ENCODE measurements at regions not wholly inside any gene's neighbourhood (a gene's known extent, or its start where the extent isn't known, plus 50 kb on each side); places are given as distances from the start of the nearest gene placed in this dataset.

DNA sequence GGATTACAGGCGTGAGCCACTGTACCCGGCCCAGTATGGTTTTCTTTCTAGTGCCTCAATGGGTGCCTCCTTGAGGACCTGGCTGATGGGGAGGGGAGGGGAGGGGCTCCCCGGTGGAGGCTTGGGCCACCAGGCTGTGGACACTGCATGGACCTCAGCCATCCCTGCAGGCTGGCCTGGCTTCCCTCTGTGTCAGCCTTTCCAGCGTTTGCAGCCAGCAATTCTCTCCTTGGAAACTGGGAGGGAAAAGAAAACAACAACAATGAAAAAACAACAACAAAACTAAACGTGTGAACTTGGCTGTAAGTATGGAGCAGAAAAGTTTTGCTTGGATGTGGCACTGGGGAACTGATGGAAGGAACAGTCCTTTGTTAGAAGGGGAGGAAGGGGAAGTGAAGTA is 159.3 kb downstream of the GLI2 start:
- H4K20me1 ChIP-seq (ENCODE audit: insufficient read depth, poor library complexity, severe bottlenecking), result no peaks in the 10 kb centered on the region
- DNase-seq (ENCODE audit: low spot score), result no peak
- no peaks in the 10 kb centered on the region for H3K36me3 ChIP-seq (replicated peaks; ENCODE audit: insufficient read depth, low read depth)
- H3K4me2 ChIP-seq, result no peak overlapping the region
- H3K9me2 ChIP-seq (replicated peaks; ENCODE audit: insufficient read depth), result no peaks in the 10 kb centered on the region
- H3K4me3 ChIP-seq, result no peak overlapping the region
- no peaks in the 10 kb centered on the region for H3K9me3 ChIP-seq (ENCODE audit: low read depth)
- no peak overlapping the region for H2AFZ ChIP-seq
- H3K4me1 ChIP-seq (ENCODE audit: insufficient read depth), result peaks cover 35% of the 10 kb centered on the region
- no peak for TF ChIP-seq EZH2 (IDR thresholded peaks at IDR 0.05; ENCODE audit: borderline replicate concordance)
- no peak for TF ChIP-seq CTCF (IDR thresholded peaks at IDR 0.05; ENCODE audit: poor library complexity)
- 91% methylated on average over 5 of the region's 5 CpGs for WGBS (ENCODE audit: low lambda C conversion rate, missing lambda C conversion rate)
- H3K27ac ChIP-seq, result no peak overlapping the region
- no peaks in the 10 kb centered on the region for H3K27me3 ChIP-seq
- no peaks in the 10 kb centered on the region for H3K79me2 ChIP-seq

GRCh38 chr2:120896126-120896525 is 160.5 kb downstream of the GLI2 start:
- WGBS (ENCODE audit: low lambda C conversion rate, missing lambda C conversion rate), result 96% methylated on average over 3 of the region's 3 CpGs
- H3K4me2 ChIP-seq, result no peak overlapping the region

DNA sequence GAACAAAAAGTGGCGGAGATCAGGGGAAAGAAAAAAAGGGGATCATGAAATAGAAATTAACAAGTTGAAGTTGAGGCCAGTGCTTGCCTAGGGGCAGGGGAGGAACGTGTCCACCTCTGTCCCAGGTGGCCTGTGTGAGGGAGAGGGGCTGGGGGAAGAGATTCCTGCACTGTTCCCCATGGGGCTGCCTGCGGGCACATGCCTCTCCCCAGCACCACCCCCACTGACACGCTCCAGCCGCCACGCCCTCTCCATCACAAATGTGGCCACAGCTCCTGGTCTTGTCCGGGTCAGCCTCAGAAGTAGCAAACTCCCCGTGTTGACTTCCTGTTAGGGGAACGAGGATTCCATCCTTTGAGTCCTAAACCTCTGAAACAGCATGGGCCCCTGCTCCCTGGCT is 161.2 kb downstream of the GLI2 start:
- TF ChIP-seq CTCF (IDR thresholded peaks at IDR 0.05; ENCODE audit: poor library complexity) (no peak), EZH2 (IDR thresholded peaks at IDR 0.05; ENCODE audit: borderline replicate concordance) (no peak), EZH2phosphoT487 (IDR thresholded peaks at IDR 0.05; ENCODE audit: low read depth, severe bottlenecking, unreplicated experiment) (no peak)
- no peak overlapping the region for H3K4me2 ChIP-seq
- 74% methylated on average over 9 of the region's 9 CpGs for whole genome bisulfite sequencing (ENCODE audit: low lambda C conversion rate, missing lambda C conversion rate)
- peaks cover 4% of the 10 kb centered on the region for H4K20me1 ChIP-seq (ENCODE audit: insufficient read depth, poor library complexity, severe bottlenecking)
- H3K4me3 ChIP-seq, result no peak overlapping the region
- peaks cover 50% of the 10 kb centered on the region for H3K4me1 ChIP-seq (ENCODE audit: insufficient read depth)
- H3K36me3 ChIP-seq (replicated peaks; ENCODE audit: insufficient read depth, low read depth), result no peaks in the 10 kb centered on the region
- H3K9me2 ChIP-seq (replicated peaks; ENCODE audit: insufficient read depth), result no peaks in the 10 kb centered on the region
- no peaks in the 10 kb centered on the region for H3K79me2 ChIP-seq
- no peaks in the 10 kb centered on the region for H3K27me3 ChIP-seq
- no peak for DNase-seq (ENCODE audit: low spot score)
- no peak overlapping the region for H2AFZ ChIP-seq
- H3K9me3 ChIP-seq (ENCODE audit: low read depth), result no peaks in the 10 kb centered on the region
- no peak overlapping the region for H3K27ac ChIP-seq

More at GRCh38 chr2:120896126-120896525, 160.5 kb downstream of the GLI2 start:
- Histone ChIP-seq H2AFZ (no peak overlapping the region), H3K27me3 (no peaks in the 10 kb centered on the region), H3K4me3 (no peak overlapping the region), H3K9me3 (ENCODE audit: low read depth) (no peaks in the 10 kb centered on the region), H3K27ac (no peak overlapping the region), H3K79me2 (no peaks in the 10 kb centered on the region), H3K9me2 (replicated peaks; ENCODE audit: insufficient read depth) (no peaks in the 10 kb centered on the region), H3K4me1 (ENCODE audit: insufficient read depth) (peaks cover 44% of the 10 kb centered on the region), H4K20me1 (ENCODE audit: insufficient read depth, poor library complexity, severe bottlenecking) (no peaks in the 10 kb centered on the region), H3K36me3 (replicated peaks; ENCODE audit: insufficient read depth, low read depth) (no peaks in the 10 kb centered on the region)
- DNase-seq (ENCODE audit: low spot score), result no peak
- TF ChIP-seq EZH2phosphoT487 (IDR thresholded peaks at IDR 0.05; ENCODE audit: low read depth, severe bottlenecking, unreplicated experiment) (no peak), CTCF (IDR thresholded peaks at IDR 0.05; ENCODE audit: poor library complexity) (no peak), EZH2 (IDR thresholded peaks at IDR 0.05; ENCODE audit: borderline replicate concordance) (no peak)

DNA sequence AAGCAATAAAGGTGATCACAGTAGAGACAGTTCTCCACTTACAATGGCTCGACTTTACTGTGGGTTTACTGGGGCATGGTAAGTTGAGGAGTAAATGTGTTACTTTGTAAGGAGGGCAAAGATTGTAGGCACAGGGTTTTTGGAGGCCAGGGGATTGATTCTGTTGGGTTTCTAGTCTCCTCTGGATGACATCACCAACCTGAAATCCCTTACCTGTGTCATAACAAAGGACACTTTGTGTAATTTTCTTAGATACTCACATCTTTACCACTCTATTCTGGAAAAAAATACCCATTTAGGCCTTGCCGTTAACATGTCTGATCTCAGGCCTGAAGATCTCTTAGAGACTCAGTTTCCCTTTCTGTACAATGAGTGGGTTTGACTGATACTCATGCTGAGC is 161.7 kb downstream of the GLI2 start:
- no peak overlapping the region for H2AFZ ChIP-seq
- no peak overlapping the region for H3K4me3 ChIP-seq
- no peak for DNase-seq (ENCODE audit: low spot score)
- no peaks in the 10 kb centered on the region for H3K27me3 ChIP-seq
- no peaks in the 10 kb centered on the region for H3K79me2 ChIP-seq
- 89% methylated on average over 2 of the region's 2 CpGs for WGBS (ENCODE audit: low lambda C conversion rate, missing lambda C conversion rate)
- H3K4me1 ChIP-seq (ENCODE audit: insufficient read depth), result peaks cover 53% of the 10 kb centered on the region
- TF ChIP-seq EZH2 (IDR thresholded peaks at IDR 0.05; ENCODE audit: borderline replicate concordance) (no peak), EZH2phosphoT487 (IDR thresholded peaks at IDR 0.05; ENCODE audit: low read depth, severe bottlenecking, unreplicated experiment) (no peak), CTCF (IDR thresholded peaks at IDR 0.05; ENCODE audit: poor library complexity) (no peak)
- no peaks in the 10 kb centered on the region for H3K36me3 ChIP-seq (replicated peaks; ENCODE audit: insufficient read depth, low read depth)
- no peak overlapping the region for H3K4me2 ChIP-seq
- H4K20me1 ChIP-seq (ENCODE audit: insufficient read depth, poor library complexity, severe bottlenecking), result peaks cover 4% of the 10 kb centered on the region
- no peaks in the 10 kb centered on the region for H3K9me3 ChIP-seq (ENCODE audit: low read depth)
- H3K27ac ChIP-seq, result no peak overlapping the region
- H3K9me2 ChIP-seq (replicated peaks; ENCODE audit: insufficient read depth), result no peaks in the 10 kb centered on the region
